ENCODE measurements at regions not wholly inside any gene's neighbourhood (a gene's known extent, or its start where the extent isn't known, plus 50 kb on each side); places are given as distances from the start of the nearest gene placed in this dataset.

DNA sequence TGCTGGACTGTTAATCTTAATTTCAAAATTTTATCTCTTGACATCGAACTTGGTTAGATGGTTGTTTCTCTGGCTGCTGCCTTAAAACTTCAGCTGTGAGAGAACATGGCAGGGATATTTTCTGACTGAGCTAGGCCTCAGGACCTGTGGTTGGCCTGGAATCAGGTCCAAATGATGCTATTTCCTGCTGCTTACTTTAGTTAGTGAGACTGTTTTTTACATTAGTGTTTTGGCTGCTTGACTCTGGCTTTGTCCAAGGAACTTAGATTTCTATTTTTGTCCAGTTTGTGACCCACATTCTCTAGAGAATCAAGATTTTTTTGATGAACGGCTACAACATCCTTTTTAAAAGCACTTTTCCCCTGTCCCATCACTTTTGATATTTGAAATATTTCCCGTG, 497.9 kb upstream of the SGO1 start:
- no peak for DNase-seq (ENCODE audit: low read depth)
- H3K4me3 ChIP-seq (ENCODE audit: low read depth, low read length), result no peak overlapping the region
- TF ChIP-seq POLR2A (IDR thresholded peaks at IDR 0.05; ENCODE audit: extremely low read depth, insufficient read length), result no peak
- no peak for TF ChIP-seq MYC (IDR thresholded peaks at IDR 0.05; ENCODE audit: low read depth, low read length)
- TF ChIP-seq, protein P1, sequence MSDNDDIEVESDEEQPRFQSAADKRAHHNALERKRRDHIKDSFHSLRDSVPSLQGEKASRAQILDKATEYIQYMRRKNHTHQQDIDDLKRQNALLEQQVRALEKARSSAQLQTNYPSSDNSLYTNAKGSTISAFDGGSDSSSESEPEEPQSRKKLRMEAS (IDR thresholded peaks at IDR 0.05; ENCODE audit: low read depth, low read length), result no peak
- TF ChIP-seq, protein P2, sequence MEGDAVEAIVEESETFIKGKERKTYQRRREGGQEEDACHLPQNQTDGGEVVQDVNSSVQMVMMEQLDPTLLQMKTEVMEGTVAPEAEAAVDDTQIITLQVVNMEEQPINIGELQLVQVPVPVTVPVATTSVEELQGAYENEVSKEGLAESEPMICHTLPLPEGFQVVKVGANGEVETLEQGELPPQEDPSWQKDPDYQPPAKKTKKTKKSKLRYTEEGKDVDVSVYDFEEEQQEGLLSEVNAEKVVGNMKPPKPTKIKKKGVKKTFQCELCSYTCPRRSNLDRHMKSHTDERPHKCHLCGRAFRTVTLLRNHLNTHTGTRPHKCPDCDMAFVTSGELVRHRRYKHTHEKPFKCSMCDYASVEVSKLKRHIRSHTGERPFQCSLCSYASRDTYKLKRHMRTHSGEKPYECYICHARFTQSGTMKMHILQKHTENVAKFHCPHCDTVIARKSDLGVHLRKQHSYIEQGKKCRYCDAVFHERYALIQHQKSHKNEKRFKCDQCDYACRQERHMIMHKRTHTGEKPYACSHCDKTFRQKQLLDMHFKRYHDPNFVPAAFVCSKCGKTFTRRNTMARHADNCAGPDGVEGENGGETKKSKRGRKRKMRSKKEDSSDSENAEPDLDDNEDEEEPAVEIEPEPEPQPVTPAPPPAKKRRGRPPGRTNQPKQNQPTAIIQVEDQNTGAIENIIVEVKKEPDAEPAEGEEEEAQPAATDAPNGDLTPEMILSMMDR (IDR thresholded peaks at IDR 0.05; ENCODE audit: low read depth, low read length), result no peak

DNA sequence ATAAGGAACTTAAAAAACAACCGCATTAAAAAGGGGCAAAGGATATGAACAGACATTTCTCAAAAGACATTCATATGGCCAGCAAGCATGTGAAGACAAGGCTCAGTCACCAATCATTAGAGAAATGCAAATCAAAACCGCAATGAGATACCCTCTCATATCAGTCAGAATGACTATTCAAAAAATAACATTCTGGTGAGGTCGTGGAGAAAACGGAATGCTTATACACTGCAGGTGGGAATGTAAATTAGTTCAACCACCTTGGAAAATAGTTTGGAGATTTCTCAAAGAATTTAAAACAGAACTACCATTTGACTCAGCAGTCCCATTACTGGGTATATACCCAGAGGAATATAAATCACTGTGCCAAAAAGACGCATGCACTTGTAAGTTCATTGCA, 496.6 kb upstream of the SGO1 start:
- TF ChIP-seq, protein P1 (IDR thresholded peaks at IDR 0.05; ENCODE audit: low read depth, low read length), result no peak
- TF ChIP-seq MYC (IDR thresholded peaks at IDR 0.05; ENCODE audit: low read depth, low read length) (no peak), POLR2A (IDR thresholded peaks at IDR 0.05; ENCODE audit: extremely low read depth, insufficient read length) (no peak)
- TF ChIP-seq, protein P2 (IDR thresholded peaks at IDR 0.05; ENCODE audit: low read depth, low read length), result no peak
- no peak for DNase-seq (ENCODE audit: low read depth)
- H3K4me3 ChIP-seq (ENCODE audit: low read depth, low read length), result no peak overlapping the region

DNA sequence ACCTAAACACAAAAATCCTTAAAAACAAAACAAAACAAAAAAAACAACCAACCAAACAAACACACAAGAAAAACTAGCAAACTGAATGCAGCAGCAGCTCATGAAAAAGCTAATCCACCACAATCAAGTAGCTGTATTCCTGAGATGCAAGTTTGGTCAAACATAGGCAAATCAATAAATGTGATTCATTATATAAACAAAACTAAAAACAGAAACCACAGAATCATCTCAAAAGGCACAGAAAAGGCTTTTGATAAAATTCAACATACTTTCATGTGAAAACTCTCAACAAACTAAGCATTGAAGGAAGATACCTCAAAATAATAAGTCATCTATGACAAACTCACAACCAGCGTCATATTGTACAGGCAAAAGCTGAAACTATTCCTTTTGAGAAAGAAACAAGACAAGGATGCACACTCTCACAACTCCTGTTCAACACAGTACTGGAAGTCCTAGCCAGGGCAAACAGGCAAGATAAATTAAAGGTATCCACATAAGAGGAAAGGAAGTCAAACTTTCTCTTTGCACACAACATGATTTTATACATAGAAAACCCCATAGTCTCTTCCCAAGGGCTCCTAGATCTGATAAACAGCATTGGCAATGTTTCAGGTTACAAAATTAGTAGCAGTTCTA, 495.1 kb upstream of the SGO1 start:
- H3K4me3 ChIP-seq (ENCODE audit: low read depth, low read length), result no peak overlapping the region
- DNase-seq (ENCODE audit: low read depth), result no peak
- TF ChIP-seq, protein P1 (IDR thresholded peaks at IDR 0.05; ENCODE audit: low read depth, low read length), result no peak
- TF ChIP-seq, protein P2 (IDR thresholded peaks at IDR 0.05; ENCODE audit: low read depth, low read length), result no peak
- no peak for TF ChIP-seq MYC (IDR thresholded peaks at IDR 0.05; ENCODE audit: low read depth, low read length)
- no peak for TF ChIP-seq POLR2A (IDR thresholded peaks at IDR 0.05; ENCODE audit: extremely low read depth, insufficient read length)

DNA sequence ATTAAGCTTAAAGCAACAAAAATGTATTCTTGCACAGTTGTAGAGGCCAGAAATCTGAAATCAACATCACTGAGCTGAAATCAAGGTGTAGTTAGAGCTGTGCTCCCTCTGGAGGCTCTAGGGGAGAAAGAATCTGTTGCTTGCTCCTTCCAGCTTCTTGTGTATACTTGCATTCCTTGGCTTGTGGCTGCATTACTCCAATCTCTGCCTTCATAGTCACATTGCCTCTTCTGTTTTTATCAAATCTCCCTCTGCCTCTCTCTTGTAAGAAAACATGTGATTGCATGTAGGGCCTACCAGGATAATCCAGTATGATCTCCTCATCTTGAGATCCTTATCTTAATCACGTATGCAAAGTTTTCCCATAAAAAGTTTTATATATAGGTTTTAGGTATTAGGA, 487.9 kb upstream of the SGO1 start:
- TF ChIP-seq, protein P1 (IDR thresholded peaks at IDR 0.05; ENCODE audit: low read depth, low read length), result no peak
- no peak for TF ChIP-seq MYC (IDR thresholded peaks at IDR 0.05; ENCODE audit: low read depth, low read length)
- TF ChIP-seq, protein P2 (IDR thresholded peaks at IDR 0.05; ENCODE audit: low read depth, low read length), result no peak
- TF ChIP-seq POLR2A (IDR thresholded peaks at IDR 0.05; ENCODE audit: extremely low read depth, insufficient read length), result no peak
- no peak for DNase-seq (ENCODE audit: low read depth)
- H3K4me3 ChIP-seq (ENCODE audit: low read depth, low read length), result no peak overlapping the region

DNA sequence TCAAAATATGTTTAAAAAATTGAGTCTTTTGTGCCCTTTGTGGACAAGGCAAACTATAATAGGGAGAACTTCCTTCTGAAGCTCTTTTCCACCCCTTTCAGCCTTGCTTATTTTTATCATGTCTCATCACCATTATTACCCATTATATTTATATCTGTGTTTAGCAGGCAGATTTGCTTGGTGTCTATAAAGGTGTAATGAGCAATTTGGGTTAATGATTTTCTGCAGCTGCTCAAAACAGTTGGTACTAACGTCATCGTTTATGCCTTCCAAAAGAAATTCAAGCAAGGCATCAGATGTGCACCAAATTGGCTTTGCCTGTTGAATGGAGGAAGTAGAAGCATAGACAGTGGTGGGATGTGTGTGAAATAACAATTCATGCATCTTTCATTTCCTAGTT, 483.7 kb upstream of the SGO1 start:
- no peak overlapping the region for H3K4me3 ChIP-seq (ENCODE audit: low read depth, low read length)
- no peak for DNase-seq (ENCODE audit: low read depth)
- TF ChIP-seq POLR2A (IDR thresholded peaks at IDR 0.05; ENCODE audit: extremely low read depth, insufficient read length), result no peak
- TF ChIP-seq, protein P1 (IDR thresholded peaks at IDR 0.05; ENCODE audit: low read depth, low read length), result no peak
- no peak for TF ChIP-seq MYC (IDR thresholded peaks at IDR 0.05; ENCODE audit: low read depth, low read length)
- TF ChIP-seq, protein P2 (IDR thresholded peaks at IDR 0.05; ENCODE audit: low read depth, low read length), result no peak

Measured in NB4 (cell line).